Dermis blood vessel endothelial cell (primary cell): ENCODE measurements at regions not wholly inside any gene's neighbourhood (a gene's known extent, or its start where the extent isn't known, plus 50 kb on each side); places are given as distances from the start of the nearest gene placed in this dataset.
"Not testable (repeated sequence)": the region's sequence is repeated elsewhere in the genome, so short reads cannot be mapped to it uniquely, and the experiment has no call there.

Experiments used
- DNase-seq: peaks from one replicate; pipeline ENCODE4 v3.0.0; 2010

GRCh38 chr20:30397111-30397510 is 860.4 kb upstream of the DEFB115 start:
- not testable (repeated sequence) for DNase-seq

- not testable (repeated sequence) for DNase-seq
Observed at GRCh38 chr20:30405061-30405460, 852.4 kb upstream of the DEFB115 start.

- not testable (repeated sequence) for DNase-seq
Observed at GRCh38 chr20:30405585-30405984, 851.9 kb upstream of the DEFB115 start.

GRCh38 chr20:30406370-30406769 is 851.1 kb upstream of the DEFB115 start:
- DNase-seq = not testable (repeated sequence)

- DNase-seq = no peak
Observed at GRCh38 chr20:30412972-30413371, 844.5 kb upstream of the DEFB115 start.

- DNase-seq = not testable (repeated sequence)
Observed at GRCh38 chr20:30417387-30417786, 840.1 kb upstream of the DEFB115 start.

- not testable (repeated sequence) for DNase-seq
Observed at GRCh38 chr20:30418378-30418777, 839.1 kb upstream of the DEFB115 start.

- no peak for DNase-seq
Observed at GRCh38 chr20:30419466-30419865, 838.0 kb upstream of the DEFB115 start.

- not testable (repeated sequence) for DNase-seq
Observed at GRCh38 chr20:30419871-30420420, 837.5 kb upstream of the DEFB115 start.
